Fibroblast of villous mesenchyme (primary cell): ENCODE measurements at regions not wholly inside any gene's neighbourhood (a gene's known extent, or its start where the extent isn't known, plus 50 kb on each side); places are given as distances from the start of the nearest gene placed in this dataset.

Experiments used
- DNase-seq: peaks from one replicate; pipeline ENCODE4 v3.0.0-alpha.2; 2010; ENCODE audit warnings: low read depth
- H3K4me3 ChIP-seq: 2 replicates; pipeline ENCODE4 v1.5.1; 2011; ENCODE audit warnings: low read depth, mild to moderate bottlenecking, low read length
- CTCF ChIP-seq: IDR thresholded peaks from 2 replicates; pipeline ENCODE4 v1.5.1; 2012; ENCODE audit warnings: low read depth, mild to moderate bottlenecking, low read length; ENCODE audit not compliant: insufficient read depth

DNA sequence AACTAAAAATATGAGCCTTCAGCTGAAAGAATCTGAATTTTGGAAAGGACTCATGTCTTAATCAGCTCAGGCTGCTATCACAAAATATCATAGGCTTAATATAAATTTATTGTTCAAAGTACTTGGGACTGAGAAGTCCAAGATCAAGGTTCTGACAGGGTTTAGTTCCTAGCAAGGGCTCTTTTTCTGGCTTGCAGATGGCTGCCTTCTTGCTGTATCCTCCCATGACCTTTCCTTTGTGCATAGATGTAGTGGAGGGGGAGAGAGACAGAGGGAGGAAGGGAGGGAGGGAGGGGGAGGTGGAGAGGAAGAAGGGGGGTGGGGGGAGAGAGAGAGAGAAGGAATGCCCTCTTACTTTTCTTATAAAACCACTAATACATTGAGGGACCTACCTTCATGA is 306.8 kb upstream of the DDI1 start:
- no peak for TF ChIP-seq CTCF

DNA sequence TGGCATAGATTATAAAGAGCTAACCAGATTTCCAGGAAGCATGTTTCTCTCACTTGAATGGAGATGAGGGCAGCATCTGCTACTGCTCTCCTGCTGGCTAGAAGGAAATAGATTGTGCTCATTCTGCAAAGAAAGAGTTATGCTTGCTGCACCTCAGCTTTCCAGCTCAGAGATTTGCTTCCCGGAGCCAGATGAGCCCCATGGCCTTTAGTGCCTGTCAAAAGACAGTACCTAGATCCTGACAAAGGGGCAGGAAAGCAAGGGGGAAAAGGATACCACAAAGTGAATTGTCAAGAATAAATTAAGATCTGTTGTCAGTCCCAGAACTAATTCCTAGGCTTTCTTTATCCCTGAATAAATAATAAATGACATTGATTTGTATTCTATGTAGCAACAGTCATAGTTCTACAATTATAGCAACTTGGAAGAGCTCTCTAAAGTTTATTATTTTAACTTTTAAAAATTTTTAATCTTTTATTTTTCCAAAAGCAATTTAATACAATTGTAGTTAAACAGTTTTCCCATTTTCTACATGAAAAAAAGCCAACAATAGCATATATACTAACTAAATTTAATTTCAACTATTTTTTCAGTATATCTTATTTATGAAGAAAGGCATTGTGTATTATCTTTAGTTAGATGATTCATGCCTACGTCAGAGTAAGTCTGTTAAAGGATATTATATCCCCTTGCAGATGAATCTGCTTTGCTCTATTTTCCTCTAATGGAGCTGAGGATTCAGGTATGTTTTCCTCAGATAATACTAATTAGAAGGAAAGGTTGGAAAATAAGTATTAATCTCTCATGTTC is 306.1 kb upstream of the DDI1 start:
- no peak overlapping the region for H3K4me3 ChIP-seq
- no peak for TF ChIP-seq CTCF
- DNase-seq: no peak

More for the DNA sequence above, 306.8 kb upstream of the DDI1 start:
- DNase-seq: no peak
- H3K4me3 ChIP-seq: no peak overlapping the region

DNA sequence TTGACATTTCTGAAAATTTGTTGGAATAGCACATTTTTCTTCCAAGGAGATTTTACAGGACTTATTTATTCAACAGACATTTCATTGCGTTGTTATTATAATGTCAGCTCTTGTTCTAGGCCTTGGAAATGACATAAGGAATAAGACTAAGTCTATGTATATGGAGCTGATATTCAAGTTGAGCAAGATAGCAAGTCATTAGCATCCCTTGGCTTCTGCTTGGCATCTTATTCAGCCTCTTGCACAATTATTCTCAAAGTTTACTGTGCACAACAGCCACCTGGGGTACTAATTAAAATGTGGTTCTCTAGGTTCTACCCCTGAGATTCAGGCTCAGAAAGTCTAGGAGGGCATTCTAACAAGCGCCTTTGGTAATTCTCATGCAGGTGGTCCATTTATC is 304.8 kb upstream of the DDI1 start:
- no peak overlapping the region for H3K4me3 ChIP-seq
- no peak for DNase-seq
- TF ChIP-seq CTCF: no peak

DNA sequence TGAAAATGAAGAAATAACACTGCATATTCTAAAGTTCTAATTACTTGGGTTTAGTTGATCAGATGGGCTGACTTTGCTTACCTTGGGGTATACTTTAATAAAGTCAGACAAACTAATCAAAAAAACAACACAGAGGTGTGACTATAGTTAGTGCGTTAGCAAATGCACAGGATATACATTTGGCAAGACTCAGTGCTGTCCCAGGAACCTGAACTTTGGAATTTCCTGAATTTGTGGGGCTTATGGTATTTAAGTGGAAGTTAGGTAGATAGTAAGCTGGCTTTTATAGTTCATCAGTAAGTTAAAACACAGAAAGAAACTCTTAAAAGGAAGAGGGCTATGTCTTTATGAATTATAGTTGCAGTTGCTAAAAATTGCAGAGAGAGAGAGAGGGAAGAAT is 302.6 kb upstream of the DDI1 start:
- TF ChIP-seq CTCF: no peak
- DNase-seq: no peak
- no peak overlapping the region for H3K4me3 ChIP-seq

- no peak for TF ChIP-seq CTCF
- H3K4me3 ChIP-seq: no peak overlapping the region
- no peak for DNase-seq
Observed at GRCh38 chr11:103735497-103736032, 300.9 kb upstream of the DDI1 start.

DNA sequence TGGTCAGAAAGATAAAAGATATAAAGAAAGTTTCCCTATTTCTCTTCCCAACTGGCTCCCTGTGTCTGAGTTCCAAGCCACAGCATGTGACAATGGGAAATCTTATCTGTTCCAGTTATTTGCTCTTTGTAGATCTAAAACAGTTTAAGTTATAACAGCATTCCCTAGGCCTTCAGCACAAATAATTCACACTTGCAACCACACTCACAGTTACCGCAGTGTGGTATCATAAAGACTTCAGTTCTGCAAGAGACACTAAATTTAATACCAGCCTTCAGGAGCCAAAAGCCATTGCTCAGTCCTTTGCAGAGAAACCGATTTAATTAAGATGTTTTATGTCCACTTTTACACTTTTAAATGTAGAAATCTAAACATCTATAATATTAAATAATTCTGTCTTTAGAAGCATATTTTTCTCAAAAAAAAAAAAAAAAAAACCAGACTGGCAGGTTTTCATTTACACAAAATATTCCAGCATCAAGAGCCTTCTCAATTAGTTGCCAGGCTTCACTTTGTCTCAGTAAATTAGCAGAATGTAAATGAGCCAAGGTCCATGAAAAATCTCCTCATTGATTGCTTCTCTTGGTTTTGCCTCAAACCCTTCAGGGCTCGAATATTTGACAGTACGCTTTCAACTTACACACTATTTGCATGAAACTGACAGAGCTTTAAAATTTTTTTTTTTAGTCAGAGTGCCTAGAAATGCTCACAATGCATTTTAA is 300.0 kb upstream of the DDI1 start:
- TF ChIP-seq CTCF: no peak
- H3K4me3 ChIP-seq: no peak overlapping the region
- no peak for DNase-seq
